GM18870 (cell line): ENCODE measurements at regions not wholly inside any gene's neighbourhood (a gene's known extent, or its start where the extent isn't known, plus 50 kb on each side); places are given as distances from the start of the nearest gene placed in this dataset.
"Not testable (repeated sequence)": the region's sequence is repeated elsewhere in the genome, so short reads cannot be mapped to it uniquely, and the experiment has no call there.

ENCODE experiments used
- ATAC-seq: cut with Tn5 transposase; IDR thresholded peaks from one replicate; pipeline ENCODE4 v1.9.1; 2021; ENCODE audit warnings: moderate library complexity; ENCODE audit not compliant: unreplicated experiment

DNA sequence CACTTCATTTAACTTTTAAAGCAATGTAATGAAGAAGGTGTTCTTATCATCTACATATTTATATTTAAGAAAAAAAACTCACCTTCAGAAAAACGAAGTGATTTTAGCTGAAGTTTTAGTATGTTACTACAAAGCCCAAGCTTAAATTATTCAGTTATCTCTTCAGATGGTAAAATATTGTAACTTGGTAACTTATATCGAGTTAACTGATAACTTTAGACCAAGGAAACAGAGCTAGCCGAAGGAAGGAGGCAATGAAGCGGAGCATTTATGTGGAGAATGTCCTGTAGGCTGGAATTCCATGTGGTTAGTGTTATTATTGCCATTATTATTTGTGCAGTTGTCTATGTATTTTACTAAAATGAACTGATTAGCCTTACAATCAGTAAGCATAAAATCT lies 1102.1 kb upstream of the LCORL start:
- no peak for ATAC-seq

DNA sequence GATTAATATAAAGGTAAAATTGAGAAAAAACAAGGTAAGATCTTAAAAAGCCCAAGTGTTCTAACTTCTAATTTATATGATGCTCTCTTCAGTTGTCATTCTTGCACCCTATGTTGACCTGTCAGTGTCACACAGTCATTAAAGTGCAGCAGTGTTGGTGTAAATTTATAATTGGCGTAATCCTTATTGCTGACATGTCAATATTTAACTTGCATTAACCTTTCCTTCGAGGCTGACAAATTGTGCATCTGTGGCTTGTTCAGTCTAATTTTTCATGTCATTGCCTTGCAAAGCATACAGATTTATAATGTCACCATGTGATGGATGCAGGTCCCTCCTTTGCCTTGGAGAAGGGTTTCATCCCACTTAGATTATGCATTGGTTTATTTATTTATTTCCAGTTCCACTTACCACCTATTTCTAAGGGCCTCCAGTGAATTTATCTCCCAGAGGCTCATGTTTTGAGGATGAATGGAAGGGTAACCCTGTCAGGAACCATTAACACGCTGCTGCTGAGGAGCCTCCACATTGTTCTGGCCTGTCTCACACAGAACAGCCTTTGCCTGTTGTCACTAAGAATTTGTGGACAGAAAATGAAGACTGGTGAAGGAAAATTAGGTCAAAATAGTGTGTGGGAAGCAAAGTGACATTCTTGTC lies 1098.5 kb upstream of the LCORL start:
- ATAC-seq = no peak

DNA sequence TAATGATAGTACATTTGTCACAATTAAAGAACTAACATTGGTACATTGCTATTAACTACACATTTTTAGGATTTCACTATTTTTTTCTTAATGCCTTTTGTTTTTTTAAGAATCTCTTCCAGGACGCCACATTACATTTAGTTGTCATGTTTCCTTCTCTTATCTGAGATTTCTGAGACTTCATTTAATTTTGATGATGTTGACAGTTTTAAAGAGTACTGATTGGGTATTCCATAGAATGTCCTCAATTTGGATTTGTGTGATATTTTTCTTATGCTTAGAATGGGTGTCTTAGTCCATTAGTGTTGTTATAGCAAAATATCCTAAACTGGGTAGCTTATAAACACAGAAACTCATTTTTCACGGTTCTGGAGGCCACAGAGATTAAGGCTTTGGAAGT lies 1095.5 kb upstream of the LCORL start:
- no peak for ATAC-seq

DNA sequence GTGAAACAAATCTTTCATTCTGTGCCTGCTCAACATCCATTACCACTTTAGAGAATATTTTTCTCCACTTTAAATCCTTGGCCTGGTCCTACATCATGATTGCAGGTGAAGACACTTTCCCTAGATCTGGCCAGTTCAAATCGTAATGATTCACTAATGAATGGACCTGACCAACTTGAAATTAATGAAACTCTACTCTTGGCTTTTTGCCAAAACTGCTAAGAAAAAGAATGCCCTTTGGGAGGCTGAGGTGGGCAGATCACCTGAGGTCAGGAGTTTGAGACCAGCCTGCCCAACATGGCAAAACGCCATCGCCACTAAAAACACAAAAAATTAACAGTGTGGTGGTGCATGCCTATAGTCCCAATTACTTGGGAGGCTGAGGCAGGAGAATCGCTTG lies 1082.6 kb upstream of the LCORL start:
- ATAC-seq = no peak

- ATAC-seq = no peak
Measured at GRCh38 chr4:19095491-19096046, 1074.0 kb upstream of the LCORL start.

DNA sequence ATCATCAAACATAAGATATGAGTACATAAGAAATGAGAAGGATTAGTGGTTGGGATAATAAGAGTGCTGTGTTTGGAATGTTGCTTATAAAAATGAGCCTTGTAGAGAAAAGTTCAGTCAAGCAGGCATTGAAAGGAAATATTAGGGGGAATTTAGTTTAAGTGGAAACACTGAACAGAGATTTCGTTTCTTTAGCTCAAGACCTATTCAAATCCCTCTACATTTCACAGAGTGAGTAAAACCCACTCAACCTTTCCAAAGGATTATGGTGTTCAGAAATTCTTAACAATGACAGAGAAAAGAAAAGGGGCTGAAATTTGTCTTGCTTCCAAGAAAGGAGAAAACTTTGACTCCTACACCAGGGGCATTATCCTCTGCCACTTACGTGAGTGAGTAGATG lies 1072.4 kb upstream of the LCORL start:
- no peak for ATAC-seq

GRCh38 chr4:19092797-19093196 lies 1071.2 kb upstream of the LCORL start:
- ATAC-seq = no peak

DNA sequence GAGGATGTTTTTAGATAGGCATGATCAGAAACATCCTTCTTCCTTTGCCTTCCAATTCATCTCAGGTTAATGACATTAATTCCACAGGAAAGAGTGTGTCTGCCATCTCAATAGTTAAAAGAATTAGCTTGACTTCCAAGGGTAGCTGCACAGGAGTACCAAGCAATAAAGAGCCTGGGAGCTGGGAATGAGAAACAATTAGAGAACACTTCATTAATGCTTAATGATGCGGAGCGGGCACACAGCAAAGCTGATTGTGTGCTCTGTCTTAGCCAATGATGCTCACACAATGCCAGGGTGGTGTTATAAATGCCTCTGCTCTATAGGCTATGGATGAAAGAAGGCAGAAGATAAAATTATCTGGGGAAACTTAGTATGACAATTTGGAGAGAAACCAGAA lies 1052.5 kb upstream of the LCORL start:
- no peak for ATAC-seq

- ATAC-seq = no peak
Measured at GRCh38 chr4:19063662-19064061, 1042.1 kb upstream of the LCORL start.

DNA sequence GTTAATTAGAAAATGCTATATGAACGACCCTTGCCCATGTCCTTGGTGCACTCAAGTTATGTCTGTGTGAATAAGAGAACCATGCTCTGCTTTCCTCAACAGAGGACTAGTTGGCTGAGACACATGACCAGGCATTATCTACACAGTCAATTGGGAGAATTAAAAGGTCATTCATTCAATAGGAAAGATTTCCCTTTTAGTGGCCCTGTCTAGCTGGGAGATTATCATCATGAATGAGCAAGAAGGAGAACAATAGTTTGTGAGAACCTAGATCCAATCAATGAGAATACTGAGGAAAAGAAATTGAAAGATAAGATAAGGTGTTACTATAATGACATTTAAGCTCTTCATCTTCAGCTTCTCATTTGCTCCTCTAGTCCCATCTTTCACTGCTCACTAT lies 1033.4 kb upstream of the LCORL start:
- ATAC-seq = no peak

GRCh38 chr4:19051831-19052230 lies 1030.3 kb upstream of the LCORL start:
- ATAC-seq = no peak

DNA sequence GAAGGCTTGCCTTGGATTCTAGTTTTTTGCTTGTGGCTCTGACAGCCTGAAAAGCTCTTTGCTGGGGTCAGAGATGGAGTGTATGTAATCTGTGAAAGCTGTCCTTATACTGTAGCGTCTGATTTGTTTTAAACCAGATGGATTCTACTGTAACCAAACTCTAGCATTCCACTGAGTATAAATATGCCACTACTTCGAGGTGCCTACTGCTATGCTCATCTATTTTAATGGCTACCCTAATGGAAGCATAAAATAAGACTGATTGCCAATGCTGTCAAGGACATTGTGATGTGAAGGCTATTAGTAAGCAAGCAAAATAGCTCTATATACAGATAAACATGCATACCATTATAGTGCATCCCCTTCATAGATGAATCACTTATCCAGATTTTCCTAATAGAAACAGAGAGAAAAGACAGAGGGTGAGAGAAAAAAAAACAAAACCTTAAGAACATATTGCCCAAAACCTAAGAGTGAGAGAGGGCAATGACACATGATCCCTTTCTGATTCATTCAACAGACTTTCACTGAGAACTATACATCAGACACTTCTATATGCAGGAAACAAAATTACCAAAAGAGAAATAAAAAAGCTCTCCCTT lies 1025.8 kb upstream of the LCORL start:
- ATAC-seq = no peak

GRCh38 chr4:19039816-19040215 lies 1018.3 kb upstream of the LCORL start:
- no peak for ATAC-seq

DNA sequence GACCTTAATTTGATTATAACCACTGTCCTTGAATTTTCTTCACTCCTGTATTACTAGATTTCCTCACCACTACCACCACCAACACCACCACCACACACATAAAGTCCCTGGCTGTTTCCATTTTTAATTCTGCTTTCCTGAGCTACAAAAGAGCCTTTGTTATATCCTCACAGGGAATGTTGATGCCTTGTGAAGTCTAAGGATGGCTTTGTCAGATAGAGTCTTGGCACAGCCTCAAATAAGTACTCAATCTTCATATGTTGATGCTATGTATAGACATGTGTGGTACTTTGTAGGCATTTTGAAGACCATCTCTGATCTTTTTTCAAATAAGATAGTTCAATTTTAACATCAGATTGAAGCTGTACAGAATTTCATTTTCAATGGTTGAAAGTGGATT lies 1016.7 kb upstream of the LCORL start:
- ATAC-seq = no peak

DNA sequence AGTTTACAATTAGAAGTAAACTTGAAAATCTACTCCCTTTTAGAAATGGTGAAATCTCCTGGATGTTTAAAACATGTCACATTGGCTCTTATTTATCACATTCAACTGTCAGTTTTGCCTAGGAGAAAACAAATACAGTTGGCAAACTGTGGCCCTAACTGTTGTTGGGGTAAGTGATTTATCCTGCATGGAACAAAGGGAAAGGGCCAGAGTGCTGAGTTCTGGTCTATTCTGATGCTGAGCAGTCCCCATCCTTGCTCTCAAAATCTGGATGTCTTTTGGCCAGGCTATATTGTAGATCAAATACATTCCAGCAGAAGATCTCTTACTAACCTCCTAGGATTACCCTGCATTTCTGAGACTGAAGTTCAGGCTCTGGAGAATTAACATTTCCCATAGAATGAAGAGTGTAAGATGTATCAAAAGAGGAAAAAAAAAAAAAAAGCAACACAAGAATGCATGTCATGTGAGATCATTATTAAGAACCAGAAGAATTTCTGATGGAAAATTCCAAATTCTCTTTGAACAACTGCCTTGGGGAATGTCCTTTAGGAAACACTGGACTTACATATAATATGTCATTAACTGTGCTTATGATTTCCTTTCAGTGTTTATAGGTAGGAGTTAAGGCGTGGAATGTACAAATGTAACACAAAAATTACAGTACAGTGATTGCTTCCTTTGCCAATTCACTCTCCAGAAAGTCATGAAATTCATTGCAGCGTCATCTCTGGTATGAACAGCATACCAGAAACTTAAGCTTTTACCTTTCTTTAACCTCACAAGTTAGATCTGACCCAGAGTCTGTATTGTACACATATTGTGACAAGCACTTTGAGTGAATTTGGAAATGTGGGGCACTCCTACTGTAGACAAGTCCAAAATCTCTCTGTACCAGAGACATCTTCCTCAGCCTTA lies 1012.5 kb upstream of the LCORL start:
- ATAC-seq = no peak

- no peak for ATAC-seq
Measured at GRCh38 chr4:19030536-19030935, 1009.0 kb upstream of the LCORL start.

GRCh38 chr4:19030048-19030447 lies 1008.5 kb upstream of the LCORL start:
- ATAC-seq = no peak

DNA sequence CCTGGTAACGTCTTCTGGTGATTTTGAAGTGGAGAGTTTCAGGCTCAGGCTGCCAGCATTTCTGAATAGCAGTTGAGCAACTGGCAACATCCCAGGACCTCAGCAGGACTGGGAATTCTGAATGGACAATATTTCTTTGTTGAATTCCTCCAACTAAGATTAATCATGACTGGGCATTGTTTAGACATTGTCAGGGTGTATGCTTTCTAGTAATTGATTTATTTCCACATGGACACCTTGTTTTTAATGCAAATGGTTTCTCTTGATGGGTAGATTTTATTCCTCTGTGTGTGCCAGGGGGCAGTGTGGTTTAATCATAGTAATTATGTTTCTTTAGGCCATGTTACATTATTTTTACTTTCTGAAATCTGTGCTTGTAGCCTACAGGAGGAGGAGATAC lies 1004.7 kb upstream of the LCORL start:
- no peak for ATAC-seq

DNA sequence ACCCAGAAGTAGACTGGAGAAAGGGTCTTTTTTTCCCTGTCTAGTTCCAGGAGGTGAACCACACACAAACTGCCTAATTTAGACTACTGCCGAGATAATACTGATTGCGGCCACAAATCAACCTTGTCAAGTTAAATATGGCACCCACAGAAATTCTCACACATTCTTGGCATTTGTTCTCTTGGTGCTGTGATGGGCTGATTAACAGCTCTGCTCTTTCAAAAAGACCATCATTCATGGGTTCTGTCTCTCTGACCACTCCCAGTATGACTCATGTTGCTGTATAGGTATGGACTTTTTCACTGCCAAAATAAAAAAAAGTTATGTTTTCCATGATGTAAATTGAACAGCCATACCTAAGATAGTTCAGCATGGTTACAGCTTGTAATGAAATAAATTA lies 1003.5 kb upstream of the LCORL start:
- ATAC-seq = no peak

GRCh38 chr4:19024047-19024446 lies 1002.5 kb upstream of the LCORL start:
- no peak for ATAC-seq

DNA sequence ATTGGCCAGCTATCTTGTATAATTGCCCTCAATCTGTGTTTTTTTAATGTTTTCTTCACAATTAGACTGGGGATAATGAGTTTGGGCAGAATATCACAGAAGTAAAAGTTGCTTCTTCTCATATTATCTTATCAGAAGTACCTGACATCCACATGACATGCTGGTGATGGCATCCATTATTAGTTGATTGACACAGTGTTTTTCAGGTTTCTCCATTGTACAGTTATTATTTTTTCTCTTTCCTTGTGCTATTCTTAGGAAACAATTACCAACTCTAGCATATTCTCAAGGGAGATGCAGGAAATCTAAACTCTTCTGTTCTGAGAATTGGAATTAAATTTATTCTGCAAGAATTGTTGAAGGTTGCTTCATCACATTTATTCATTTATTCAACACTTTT lies 1000.1 kb upstream of the LCORL start:
- no peak for ATAC-seq

- ATAC-seq = not testable (repeated sequence)
Measured at GRCh38 chr4:19016550-19016949, 995.0 kb upstream of the LCORL start.
